G401 (cell line): ENCODE measurements at regions not wholly inside any gene's neighbourhood (a gene's known extent, or its start where the extent isn't known, plus 50 kb on each side); places are given as distances from the start of the nearest gene placed in this dataset.

Experiments used
- DNase-seq: peaks from one replicate; pipeline ENCODE4 v3.0.0-alpha.2; 2015; ENCODE audit warnings: low spot score
- in situ Hi-C: cut with HindIII; loops from 2 replicates; pipeline ENCODE4 v1.10.0; 2016; ENCODE audit warnings: low sequenced_read_pairs, mixed read lengths

- in situ Hi-C loops: no loop called here
- DNase-seq: no peak
Measured at GRCh38 chr2:187851955-187852561, 297.8 kb upstream of the TFPI start.

GRCh38 chr2:187853381-187853791 is 299.2 kb upstream of the TFPI start:
- in situ Hi-C loops: no loop called here
- no peak for DNase-seq

- in situ Hi-C loops: no loop called here
- no peak for DNase-seq
Measured at GRCh38 chr2:187854801-187855200, 300.6 kb upstream of the TFPI start.

- DNase-seq: no peak
- in situ Hi-C loops: no loop called here
Measured at GRCh38 chr2:187855689-187856088, 301.5 kb upstream of the TFPI start.

GRCh38 chr2:187857826-187858225 is 303.6 kb upstream of the TFPI start:
- in situ Hi-C loops: no loop called here

GRCh38 chr2:187862715-187863114 is 308.5 kb upstream of the TFPI start:
- DNase-seq: no peak
- in situ Hi-C loops: no loop called here

More at GRCh38 chr2:187857826-187858225, 303.6 kb upstream of the TFPI start:
- DNase-seq: no peak

- in situ Hi-C loops: no loop called here
- DNase-seq: no peak
Measured at GRCh38 chr2:187865025-187865424, 310.8 kb upstream of the TFPI start.

- in situ Hi-C loops: no loop called here
Measured at GRCh38 chr2:187867165-187867564, 312.9 kb upstream of the TFPI start.

GRCh38 chr2:187869195-187869594 is 315.0 kb upstream of the TFPI start:
- DNase-seq: no peak
- in situ Hi-C loops: no loop called here

More at GRCh38 chr2:187867165-187867564, 312.9 kb upstream of the TFPI start:
- no peak for DNase-seq

- in situ Hi-C loops: no loop called here
- DNase-seq: no peak
Measured at GRCh38 chr2:187871506-187871905, 317.3 kb upstream of the TFPI start.

- in situ Hi-C loops: no loop called here
- no peak for DNase-seq
Measured at GRCh38 chr2:187873132-187873531, 318.9 kb upstream of the TFPI start.

GRCh38 chr2:187874786-187875185 is 320.6 kb upstream of the TFPI start:
- DNase-seq: no peak
- in situ Hi-C loops: no loop called here

- DNase-seq: no peak
- in situ Hi-C loops: no loop called here
Measured at GRCh38 chr2:187875261-187876141, 321.3 kb upstream of the TFPI start.

GRCh38 chr2:187876554-187876953 is 322.3 kb upstream of the TFPI start:
- in situ Hi-C loops: no loop called here
- DNase-seq: no peak

GRCh38 chr2:187877391-187877790 is 323.2 kb upstream of the TFPI start:
- no peak for DNase-seq
- in situ Hi-C loops: no loop called here

- no peak for DNase-seq
- in situ Hi-C loops: no loop called here
Measured at GRCh38 chr2:187878112-187878511, 323.9 kb upstream of the TFPI start.

GRCh38 chr2:187879491-187879890 is 325.3 kb upstream of the TFPI start:
- DNase-seq: no peak
- in situ Hi-C loops: no loop called here

- in situ Hi-C loops: no loop called here
- no peak for DNase-seq
Measured at GRCh38 chr2:187884003-187884402, 329.8 kb upstream of the TFPI start.

- in situ Hi-C loops: no loop called here
- no peak for DNase-seq
Measured at GRCh38 chr2:187890690-187891089, 336.5 kb upstream of the TFPI start.

GRCh38 chr2:187900021-187900420 is 345.8 kb upstream of the TFPI start:
- in situ Hi-C loops: no loop called here

GRCh38 chr2:187906021-187906420 is 351.8 kb upstream of the TFPI start:
- no peak for DNase-seq
- in situ Hi-C loops: no loop called here

More at GRCh38 chr2:187900021-187900420, 345.8 kb upstream of the TFPI start:
- no peak for DNase-seq
